NCI-H460 (cell line): ENCODE measurements at regions not wholly inside any gene's neighbourhood (a gene's known extent, or its start where the extent isn't known, plus 50 kb on each side); places are given as distances from the start of the nearest gene placed in this dataset.

Experiments used
- DNase-seq: peaks from one replicate; pipeline ENCODE4 v3.0.0-alpha.2; 2016; ENCODE audit warnings: low read depth; ENCODE audit errors: extremely low read depth

DNA sequence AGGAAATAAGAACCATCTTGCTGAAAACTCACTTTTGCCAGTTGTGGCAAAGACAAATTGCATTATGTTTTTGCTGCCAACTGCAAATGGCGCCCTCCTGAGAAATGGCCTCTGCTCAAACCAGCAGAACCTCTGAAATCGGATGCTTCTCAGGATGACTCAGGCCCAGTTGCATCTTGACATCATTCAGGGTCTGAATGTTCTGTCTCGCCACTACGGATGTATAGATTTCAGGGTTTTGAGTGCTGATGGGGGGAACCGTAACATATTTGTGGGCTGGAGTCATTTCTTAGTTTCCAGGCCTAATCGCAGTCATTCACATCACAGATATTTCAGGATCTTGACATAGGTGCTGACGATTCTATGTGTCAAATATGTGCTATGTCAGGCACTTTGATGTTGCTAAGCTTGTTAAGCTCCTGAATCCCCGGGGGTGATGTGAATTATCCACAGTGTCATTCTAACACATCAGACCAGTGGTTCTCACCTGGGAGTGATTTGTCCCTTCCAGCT is 207.1 kb downstream of the NFATC2 start:
- DNase-seq: peak; percentile 65

DNA sequence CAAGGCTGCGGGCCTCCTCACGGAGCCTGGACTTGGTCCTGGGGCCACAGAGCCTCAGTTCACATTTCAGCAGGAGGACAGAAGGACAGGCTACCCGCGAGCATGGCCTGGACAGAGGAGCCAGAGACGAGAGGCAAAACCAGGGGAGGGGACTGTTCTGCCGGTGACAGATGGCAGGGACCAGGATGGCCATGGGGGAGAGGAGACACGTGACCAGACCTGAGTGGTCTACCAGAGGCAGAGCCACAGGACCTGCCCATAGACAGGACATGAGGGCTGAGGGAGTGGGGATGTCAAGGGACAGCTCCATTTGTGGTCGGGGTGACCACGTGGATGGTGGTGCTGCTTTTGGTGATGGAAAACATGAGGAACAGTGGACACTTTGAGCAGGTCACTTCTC is 207.9 kb downstream of the NFATC2 start:
- no peak for DNase-seq

DNA sequence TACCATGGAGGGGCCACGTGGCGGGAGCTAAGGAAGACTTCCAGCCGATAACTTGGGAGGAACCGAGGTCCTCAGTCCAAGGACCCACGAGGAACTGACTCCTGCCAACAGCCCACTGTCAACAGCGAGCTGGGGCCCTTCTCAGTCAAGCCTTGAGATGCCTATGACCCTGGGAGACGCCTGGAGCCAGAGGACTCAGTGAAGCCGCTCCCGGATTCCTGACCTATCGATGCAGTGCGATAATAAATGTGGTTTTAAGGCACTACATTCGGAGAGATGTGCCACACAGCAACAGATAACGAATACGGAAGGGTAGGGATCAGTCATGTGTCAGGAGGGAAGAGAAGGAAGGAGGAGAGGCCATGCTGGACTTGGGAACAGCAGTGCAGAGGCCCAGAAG is 208.5 kb downstream of the NFATC2 start:
- no peak for DNase-seq

DNA sequence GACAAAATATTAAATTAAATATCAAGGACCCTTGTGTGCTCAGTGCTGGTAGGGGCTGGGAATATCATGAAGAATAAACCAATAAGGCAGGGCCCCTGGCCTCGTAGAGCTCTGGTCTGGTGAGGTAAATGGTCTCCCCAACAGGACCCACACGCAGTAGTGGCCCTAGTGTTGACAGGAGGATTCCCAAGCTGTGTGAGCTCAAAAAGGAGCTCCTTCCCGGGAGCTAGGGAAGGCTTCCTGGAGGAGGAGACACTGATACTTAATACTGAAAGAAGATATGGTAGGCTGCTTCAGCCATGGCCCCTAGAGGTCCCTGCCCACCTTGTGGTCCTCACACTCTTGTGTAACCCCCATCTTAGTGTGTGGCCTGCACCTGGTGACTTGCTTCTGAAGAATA is 209.1 kb downstream of the NFATC2 start:
- DNase-seq: no peak

DNA sequence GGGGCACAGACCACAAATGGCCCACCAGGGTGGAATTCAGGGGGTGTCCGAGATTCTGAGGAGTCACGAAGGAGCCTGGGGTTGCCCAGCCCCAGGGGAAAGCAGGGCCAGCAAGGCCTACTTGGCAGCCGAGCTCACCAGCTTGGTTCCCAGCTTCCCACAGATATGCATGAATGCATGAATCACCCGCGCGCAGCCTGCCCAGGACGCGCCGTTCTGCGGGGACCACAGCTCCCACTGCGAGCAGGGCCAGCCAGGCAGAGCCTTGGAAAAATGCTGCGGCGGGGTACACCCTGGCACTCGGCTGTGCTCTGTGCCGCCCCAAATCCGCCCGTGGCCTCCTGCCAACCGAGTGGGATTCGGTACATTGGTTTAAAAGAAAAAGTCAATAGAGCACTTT is 211.0 kb downstream of the NFATC2 start:
- DNase-seq: no peak

DNA sequence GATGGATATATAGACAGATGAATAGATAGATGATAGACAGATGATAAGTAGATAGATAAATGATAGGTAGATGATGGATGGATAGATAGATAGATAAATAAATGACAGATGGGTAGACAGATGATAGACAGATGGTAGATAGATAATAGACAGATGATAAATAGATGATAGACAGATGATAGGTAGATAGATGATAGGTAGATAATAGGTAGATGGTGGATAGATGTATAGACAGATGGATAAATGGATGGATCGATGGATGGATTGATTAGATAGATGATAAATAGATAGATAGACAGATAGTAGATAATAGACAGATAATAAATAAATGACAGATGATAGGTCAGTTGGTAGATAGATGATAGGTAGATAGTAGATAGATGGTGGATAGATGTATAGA is 212.7 kb downstream of the NFATC2 start:
- no peak for DNase-seq

DNA sequence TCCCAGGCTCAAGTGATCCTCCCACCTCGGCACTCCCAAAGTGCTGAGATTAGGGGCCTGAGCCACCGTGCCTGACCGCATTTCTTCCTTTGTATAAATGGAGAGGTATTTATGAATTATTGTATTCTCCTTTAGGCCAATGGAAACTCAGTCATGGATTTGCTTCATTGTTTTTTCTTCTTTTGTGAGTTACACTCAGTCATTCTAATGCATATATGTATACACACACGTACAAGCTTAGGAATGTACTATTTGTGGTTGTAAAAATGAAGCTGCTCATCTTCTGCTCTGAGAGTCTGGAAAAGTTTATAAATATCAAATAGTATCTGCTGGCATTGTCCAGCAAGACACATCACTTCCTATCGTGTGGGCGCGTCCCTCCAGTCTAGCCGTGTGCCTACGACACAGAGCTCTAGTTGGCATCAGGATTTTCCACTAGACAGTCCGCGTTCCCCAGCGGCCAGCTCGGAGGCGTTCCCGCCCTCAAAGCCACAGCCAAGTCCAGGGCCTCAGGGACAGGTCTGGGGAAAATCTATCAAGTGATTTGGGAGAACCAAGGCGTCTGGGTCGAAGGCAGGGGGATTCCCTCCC is 215.2 kb downstream of the NFATC2 start:
- no peak for DNase-seq

DNA sequence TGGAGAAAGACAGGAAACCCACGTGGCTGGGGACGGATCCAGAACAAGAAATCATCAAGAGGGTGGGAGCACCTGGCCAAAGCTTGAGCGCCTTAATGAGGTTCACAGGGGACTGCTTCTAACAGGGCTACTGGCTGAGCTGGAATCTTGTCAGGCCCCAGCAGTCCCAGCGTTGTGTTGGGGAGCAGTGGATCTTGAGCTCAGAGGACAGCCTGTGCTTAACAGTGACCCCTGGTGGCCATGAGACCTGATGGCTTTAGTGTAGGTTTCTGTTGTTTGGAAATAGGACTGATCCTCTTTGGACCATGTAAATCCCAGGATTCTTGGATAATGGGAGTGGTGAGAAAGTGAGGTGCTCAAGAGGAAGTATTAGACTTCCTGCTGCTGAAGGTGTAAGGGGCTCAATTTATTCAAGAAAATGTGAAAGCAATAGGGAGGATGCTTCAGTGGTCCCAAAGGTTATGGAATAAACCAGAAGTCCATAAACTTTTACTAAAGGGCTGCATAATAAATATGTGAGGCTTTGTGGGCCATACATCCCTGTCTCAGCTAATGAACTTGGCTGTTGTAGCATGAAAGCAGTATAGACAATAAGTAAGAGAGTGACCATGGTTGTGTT is 216.2 kb downstream of the NFATC2 start:
- peak; percentile 68 for DNase-seq

DNA sequence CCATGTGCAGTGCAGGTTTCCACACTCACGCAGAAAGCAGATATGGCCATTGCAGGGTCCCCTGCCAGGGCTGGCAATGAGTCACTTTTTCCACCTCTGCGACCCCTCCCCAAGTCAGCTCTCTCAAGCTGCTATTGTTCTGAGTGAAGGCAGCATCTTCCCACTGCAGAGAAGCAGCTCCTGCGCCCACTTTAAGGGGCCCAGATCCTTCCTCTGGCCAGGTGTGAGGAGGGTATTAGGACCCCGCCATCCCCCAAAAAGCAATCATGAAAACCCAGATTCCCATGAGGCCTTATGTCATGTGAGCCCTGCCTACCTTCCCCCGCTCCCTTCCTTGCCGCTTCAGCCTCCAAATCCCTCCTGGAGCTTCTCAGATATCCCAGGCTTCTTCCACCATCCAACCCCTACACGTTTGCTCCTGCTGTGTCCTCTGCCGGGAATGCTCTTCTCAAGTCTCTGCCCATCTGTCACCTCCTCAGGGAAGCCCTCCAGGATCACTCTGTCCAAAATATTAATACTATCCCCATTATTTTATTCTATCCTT is 220.3 kb downstream of the NFATC2 start:
- no peak for DNase-seq

DNA sequence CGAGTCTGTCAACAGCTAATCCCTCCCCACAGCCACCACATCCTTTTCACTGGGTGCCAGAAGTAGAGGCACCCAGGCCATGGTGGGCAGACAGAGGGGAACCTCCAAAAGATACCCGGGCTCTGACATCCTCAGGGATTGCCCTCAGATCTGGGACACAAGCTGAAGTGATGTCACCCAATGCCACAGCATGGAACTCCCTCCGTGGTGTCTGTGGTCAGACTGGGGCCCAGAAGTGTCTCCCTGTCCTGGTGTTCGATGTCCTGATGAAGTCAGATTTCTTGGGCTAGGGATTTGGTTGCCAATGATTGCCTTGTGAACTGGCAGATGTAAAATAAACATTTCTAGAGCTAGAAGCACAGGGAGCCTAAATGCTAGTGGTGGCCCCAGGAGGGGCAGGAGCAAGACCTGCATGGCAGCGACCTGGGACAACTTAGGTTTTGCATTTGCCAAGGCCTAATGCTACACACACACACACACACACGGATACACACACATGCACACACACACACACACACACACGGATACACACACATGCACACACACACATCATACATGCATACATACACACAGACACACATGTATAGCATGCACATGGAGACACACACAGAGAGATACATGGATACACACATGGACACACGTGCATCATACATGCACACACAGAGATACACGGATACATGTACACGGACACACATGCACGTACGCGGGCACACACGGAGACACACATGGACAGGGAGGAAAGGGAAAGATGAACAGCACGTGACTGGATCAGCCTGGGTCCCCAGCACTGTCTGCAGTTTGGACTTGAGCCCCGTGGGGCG is 221.0 kb downstream of the NFATC2 start:
- no peak for DNase-seq

DNA sequence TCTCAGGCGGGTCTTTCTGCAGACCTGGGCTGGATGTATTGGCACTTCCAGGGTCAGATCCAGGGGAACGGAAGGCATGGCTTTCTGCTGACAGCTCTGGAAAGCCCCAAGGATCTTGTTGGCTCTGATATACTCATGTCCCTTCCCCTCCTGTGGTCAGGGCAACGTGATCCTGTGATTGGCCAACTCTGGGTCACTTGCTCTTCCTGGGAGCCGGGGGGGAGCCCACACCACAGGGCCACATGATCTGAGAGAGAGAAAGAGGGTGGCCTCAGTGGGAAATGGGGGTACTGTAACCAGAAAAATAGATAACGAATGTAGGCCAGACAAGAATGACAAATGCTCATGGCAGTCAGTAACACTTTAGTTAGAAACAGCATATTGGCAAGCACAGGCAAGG is 223.0 kb downstream of the NFATC2 start:
- no peak for DNase-seq

DNA sequence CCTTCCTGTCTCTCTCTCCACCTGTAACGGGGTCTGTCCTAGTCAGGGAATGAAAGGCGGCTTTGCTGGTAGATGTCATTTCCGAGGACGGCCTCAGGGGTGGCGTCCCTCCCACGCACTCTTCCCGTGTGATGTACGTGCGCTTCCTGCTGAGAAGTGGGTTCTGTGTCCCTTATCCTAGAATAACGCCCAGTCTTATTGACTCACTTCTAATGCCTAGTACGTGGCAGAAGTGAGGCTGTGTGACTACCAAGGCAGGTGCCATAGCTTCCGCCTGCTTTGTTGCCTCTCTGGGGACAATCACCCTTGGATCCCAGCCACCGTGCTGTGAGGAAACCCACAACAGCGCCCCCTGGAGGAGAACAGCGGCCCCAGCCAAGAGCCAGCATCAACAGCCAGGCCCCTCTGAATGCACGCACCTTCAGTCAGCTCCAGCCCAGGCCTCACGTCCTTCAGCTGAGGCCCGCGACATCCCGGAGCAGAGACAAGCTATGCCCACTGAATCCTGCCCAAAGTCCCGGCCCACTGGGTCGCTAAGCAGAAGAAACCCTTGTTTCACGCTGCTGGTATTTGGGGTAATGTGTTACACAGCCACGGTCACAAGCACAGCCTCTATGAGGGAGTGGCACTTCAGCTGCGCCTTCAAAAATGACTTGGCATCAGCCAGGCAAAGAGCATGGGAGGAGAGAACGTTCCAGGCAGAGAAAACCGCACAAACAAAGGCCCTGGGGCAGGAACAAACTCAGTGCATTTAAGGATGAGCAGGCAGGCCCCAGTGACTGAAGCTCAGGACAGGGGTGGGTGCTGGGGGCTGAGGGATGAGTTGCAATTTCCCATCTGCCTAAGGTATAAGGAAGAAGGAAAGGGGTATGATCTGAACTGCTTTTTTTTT is 224.2 kb downstream of the NFATC2 start:
- DNase-seq: peak; percentile 20

DNA sequence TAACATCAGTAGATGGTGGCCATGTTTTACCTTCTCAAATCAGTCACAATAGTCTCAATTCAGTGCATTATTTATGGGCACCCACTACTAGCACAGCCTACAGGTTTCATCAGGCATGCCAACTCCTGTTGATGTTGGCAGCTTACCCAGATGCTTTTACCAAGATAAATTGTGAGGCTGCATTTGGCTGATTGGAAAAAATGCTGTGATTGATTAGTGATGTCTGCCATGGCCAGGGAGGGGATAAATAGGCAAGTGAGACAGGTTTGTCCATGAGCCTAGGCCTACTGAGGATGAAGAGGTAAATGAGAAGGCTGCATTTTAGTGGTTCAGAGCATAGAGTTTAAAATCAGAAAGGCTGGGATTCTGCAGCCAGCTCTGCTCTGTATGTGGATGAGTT is 227.1 kb downstream of the NFATC2 start:
- DNase-seq: no peak

DNA sequence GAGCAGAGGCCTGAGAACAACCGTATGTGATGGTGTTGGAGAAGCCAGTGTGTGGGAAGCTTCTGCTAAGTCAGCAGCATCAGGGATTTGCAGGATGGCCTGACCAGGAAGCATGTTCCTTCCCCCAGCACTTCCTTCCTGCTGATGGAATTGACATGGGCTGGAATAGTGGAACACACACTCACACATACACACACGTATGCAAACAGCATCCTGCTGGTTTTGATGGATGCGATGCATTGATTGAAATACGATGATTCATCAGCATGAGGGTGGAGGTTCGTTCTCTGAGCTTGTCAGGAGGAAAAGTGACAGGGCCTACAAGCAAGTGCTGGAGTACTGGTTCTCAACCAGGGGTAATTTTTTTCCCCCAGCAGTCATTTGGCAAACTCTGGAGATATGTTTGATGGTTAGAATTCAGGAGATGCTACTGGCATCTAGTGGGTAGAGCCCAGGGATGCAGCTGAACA is 229.1 kb downstream of the NFATC2 start:
- DNase-seq: no peak

DNA sequence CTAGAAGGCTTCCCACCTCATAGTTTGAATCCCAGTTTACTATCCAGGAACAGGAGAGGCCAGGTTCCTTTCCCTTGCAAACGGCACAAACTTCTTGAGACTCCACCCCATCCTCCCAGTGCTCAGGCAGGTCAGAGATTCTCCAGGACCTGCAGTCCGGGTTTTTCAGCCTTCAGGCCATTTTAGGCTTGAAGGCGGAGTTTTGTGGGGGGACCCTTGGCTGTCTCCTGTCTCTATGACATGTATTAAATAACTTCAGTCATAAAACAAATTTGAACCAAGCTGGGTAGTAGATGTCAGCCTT is 230.1 kb downstream of the NFATC2 start:
- DNase-seq: no peak

DNA sequence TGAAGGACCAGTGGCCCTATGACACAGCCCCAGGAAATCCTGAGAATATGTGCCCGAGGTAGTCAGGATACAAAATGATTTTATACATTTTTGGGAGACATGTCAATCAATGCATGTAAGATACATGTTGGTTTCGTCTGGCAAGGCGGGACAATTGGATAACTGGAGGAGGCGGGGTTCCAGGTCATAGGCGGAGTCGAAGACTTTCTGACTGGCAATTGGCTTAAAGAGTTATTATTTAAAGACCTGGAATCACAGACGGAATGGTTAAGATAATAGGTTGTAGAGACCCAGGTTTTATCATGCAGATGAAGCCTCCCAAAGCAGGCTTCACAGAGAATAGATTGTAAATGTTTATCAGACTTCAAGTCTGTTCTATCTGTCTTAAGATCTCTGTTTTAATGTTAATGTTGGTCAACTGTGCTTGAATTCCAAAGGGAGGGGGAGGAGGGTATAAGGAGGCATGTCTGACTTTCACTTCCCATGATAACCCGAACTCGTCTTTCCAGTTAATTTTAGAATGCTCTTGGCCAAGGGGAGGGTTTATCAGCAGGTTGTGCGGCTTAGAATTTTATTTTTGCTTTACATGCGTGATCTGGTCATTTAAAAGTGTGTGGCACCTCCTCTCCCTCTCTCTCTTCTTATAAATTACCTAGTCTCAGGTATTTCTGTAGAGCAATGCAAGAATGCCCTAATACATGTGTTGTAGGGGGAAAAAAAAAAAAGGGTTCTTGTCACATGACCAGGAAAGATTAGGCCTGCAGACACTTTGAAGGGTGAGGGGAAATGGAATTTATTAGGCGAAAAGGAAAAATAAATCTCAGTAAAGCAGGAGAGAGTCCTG is 230.7 kb downstream of the NFATC2 start:
- no peak for DNase-seq

DNA sequence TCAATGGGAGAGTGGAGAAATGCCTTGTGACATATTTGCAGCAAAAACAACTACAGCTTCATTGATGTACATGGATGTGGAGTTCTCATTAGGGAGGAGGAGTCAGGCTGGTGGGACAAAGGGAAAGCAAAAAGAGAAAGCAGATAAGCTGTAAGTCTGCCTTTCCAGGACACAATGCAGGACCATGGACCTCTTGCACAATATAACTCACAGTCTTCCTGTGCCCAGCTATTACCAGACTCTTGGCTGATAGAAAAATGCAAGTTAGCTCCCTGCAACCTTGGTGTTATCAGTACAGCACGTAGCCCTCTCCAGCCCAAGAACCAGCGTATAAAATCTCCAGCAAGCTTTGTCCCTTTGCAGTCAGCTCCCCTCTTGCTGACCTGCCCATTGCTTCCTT is 232.3 kb downstream of the NFATC2 start:
- no peak for DNase-seq

DNA sequence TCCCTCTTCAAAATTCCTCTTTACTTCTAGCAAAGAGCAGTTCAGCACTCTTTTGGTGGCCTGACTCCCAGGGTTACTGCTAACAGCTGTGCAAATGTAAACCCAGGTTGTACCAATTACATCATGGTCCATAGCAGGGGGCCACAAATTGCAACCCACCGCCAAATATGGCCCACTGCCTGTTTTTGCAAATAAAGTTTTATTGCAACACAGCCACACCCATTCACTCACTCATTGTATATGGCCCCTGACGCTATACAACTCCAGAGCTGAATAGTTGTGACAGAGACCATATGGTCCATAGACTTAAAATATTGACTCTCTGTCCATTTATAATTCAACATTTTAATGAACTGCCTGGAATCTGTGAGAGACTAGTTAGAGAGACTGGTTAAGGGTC is 233.4 kb downstream of the NFATC2 start:
- DNase-seq: no peak

DNA sequence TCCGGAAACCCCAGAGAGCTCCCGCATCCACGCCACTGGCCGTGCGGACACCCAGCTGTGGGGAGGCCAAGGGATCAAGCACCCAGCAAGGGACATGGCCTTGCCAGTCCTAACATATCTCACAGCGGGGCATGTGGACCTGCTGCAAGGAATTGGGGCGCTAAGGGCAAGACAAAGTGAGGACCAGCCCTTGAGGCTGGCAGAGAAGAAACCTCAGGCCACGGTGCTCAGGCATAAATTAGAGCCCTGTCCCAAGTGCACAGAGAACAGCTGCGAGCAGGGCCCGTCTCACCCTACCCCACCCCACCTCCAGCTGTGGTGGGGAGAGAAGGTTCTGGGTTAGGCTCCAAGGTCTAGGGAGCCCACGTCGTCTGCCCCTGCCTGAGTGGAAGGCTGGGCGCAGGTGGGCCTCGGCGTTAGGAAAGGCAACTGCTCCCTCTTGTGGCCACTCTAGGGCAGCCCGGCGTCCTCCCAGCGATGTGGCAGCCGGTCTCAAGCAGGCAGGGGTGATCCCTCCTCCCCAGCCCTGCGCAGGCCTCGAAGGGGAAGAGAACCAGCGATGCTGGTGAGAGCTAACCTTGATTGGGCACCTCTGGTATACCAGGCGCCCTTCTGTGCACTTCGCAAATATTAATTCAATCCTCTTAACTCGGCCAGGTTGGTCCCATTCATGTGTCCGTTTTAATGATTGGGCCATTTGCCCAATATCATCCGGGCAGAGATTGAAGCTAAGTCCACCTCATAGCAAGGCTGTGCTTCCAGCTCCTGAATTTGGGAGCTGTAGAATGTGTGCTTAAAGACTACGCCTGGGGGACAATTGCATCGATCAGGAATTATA is 235.8 kb downstream of the NFATC2 start:
- peak; percentile 65 for DNase-seq
